CD14-positive monocyte (primary cell): ENCODE measurements at regions not wholly inside any gene's neighbourhood (a gene's known extent, or its start where the extent isn't known, plus 50 kb on each side); places are given as distances from the start of the nearest gene placed in this dataset.

Experiments used
- DNase-seq, 3 donors: peaks; one replicate each; pipeline ENCODE4 v3.0.0-alpha.2; 2011 to 2022
- H2AFZ ChIP-seq: 2 replicates; pipeline ENCODE4 v1.6.0; 2012; ENCODE audit warnings: mild to moderate bottlenecking, low read depth, low read length, inconsistent platforms; ENCODE audit not compliant: insufficient read depth, poor library complexity, severe bottlenecking
- H3K27ac ChIP-seq, 2 donors: 1 replicate in 1 of 2; 2 replicates in 1 of 2; pipeline ENCODE4 v1.5.1; 2012 to 2013; ENCODE audit warnings: low read length in 2 of 2, control low read depth in 1 of 2, inconsistent platforms in 1 of 2, low read depth in 1 of 2, mild to moderate bottlenecking in 1 of 2
- H3K27me3 ChIP-seq, 2 donors: one replicate each; pipeline versions ENCODE4 v1.6.0 to v1.6.1; 2011 to 2013; ENCODE audit warnings: low read length in 2 of 2; ENCODE audit not compliant: control insufficient read depth in 2 of 2, insufficient read depth in 2 of 2
- H3K36me3 ChIP-seq, 2 donors: replicated peaks in 1 of 2; 1 replicate in 1 of 2; 2 replicates in 1 of 2; pipeline versions ENCODE4 v1.5.1 to v1.6.1; 2012 to 2013; ENCODE audit warnings: low read length in 2 of 2, control low read depth in 1 of 2, inconsistent platforms in 1 of 2, mild to moderate bottlenecking in 1 of 2; ENCODE audit not compliant: insufficient read depth in 2 of 2, control insufficient read depth in 1 of 2
- H3K4me1 ChIP-seq, 2 donors: 1 replicate in 1 of 2; 2 replicates in 1 of 2; pipeline versions ENCODE4 v1.5.1 to v1.6.1; 2012 to 2013; ENCODE audit warnings: low read length in 2 of 2, control low read depth in 1 of 2, inconsistent platforms in 1 of 2, mild to moderate bottlenecking in 1 of 2, moderate library complexity in 1 of 2; ENCODE audit not compliant: insufficient read depth in 2 of 2, control insufficient read depth in 1 of 2
- H3K4me2 ChIP-seq: replicated peaks from 2 replicates; pipeline ENCODE3; 2012; ENCODE audit warnings: low read length, moderate library complexity, mild to moderate bottlenecking; ENCODE audit not compliant: poor library complexity, severe bottlenecking; ENCODE audit errors: extremely low read depth
- H3K4me3 ChIP-seq, 3 experiments: fragments of 200-600 bp in 1 of 3; sonication (generic) in 1 of 3; replicated peaks in 1 of 3; 1 replicate in 2 of 3; 2 replicates in 1 of 3; pipeline ENCODE4 v1.5.1; 2011 to 2013; ENCODE audit warnings: low read length in 3 of 3, mild to moderate bottlenecking in 3 of 3, control low read depth in 2 of 3, low read depth in 2 of 3, inconsistent platforms in 1 of 3, moderate library complexity in 1 of 3
- H3K79me2 ChIP-seq: 2 replicates; pipeline ENCODE4 v1.6.0; 2012; ENCODE audit warnings: mild to moderate bottlenecking, control low read depth, inconsistent platforms, low read length, moderate library complexity; ENCODE audit not compliant: insufficient read depth
- H3K9ac ChIP-seq: 2 replicates; pipeline ENCODE4 v1.6.0; 2017; ENCODE audit warnings: low read length, mild to moderate bottlenecking; ENCODE audit not compliant: insufficient read depth, poor library complexity, severe bottlenecking
- H3K9me3 ChIP-seq, 2 donors: replicated peaks in 1 of 2; 1 replicate in 1 of 2; 2 replicates in 1 of 2; pipeline versions ENCODE4 v1.5.1 to v1.6.1; 2012 to 2013; ENCODE audit warnings: low read length in 2 of 2, control low read depth in 1 of 2; ENCODE audit not compliant: control insufficient read depth in 1 of 2, insufficient read depth in 1 of 2
- H4K20me1 ChIP-seq: 2 replicates; pipeline ENCODE4 v1.6.0; 2012; ENCODE audit warnings: mild to moderate bottlenecking, low read length, control low read depth, moderate library complexity; ENCODE audit not compliant: insufficient read depth
- H3K27ac Mint-ChIP-seq, 7 donors: one replicate each; pipeline ENCODE4 v1.8.0; 2020; ENCODE audit warnings: mild to moderate bottlenecking in 7 of 7, mixed read lengths in 7 of 7, moderate library complexity in 6 of 7, inconsistent platforms in 2 of 7
- H3K27me3 Mint-ChIP-seq, 3 donors: one replicate each; pipeline ENCODE4 v1.8.0; 2021 to 2022; ENCODE audit warnings: low read depth in 3 of 3, mild to moderate bottlenecking in 3 of 3, mixed read lengths in 3 of 3, moderate library complexity in 3 of 3, inconsistent platforms in 1 of 3
- H3K36me3 Mint-ChIP-seq, 2 donors: one replicate each; pipeline ENCODE4 v1.8.0; 2020; ENCODE audit warnings: mixed read lengths in 2 of 2, inconsistent platforms in 1 of 2, mild to moderate bottlenecking in 1 of 2
- H3K4me1 Mint-ChIP-seq: one replicate; pipeline ENCODE4 v1.8.0; 2020; ENCODE audit warnings: mild to moderate bottlenecking, mixed read lengths
- H3K4me3 Mint-ChIP-seq, 2 donors: one replicate each; pipeline ENCODE4 v1.8.0; 2020; ENCODE audit warnings: mild to moderate bottlenecking in 2 of 2, mixed read lengths in 2 of 2, moderate library complexity in 1 of 2
- H3K9me3 Mint-ChIP-seq, 7 donors: one replicate each; pipeline ENCODE4 v1.8.0; 2020 to 2022; ENCODE audit warnings: mixed read lengths in 7 of 7, mild to moderate bottlenecking in 6 of 7, moderate library complexity in 6 of 7, inconsistent platforms in 2 of 7
- CTCF ChIP-seq: fragments of 200-600 bp; IDR thresholded peaks from one replicate; pipeline ENCODE4 v1.8.0; 2022; ENCODE audit warnings: antibody characterized with exemption, mild to moderate bottlenecking
- WGBS: methylation state at CpG from one replicate; pipeline ENCODE4 v1.1.5; 2013; ENCODE audit warnings: missing lambda C conversion rate; ENCODE audit not compliant: insufficient coverage; 5-methylcytosine and 5-hydroxymethylcytosine counted together
- intact Hi-C, 2 donors: fragments of 100-400 bp; cut with micrococcal nuclease; formaldehyde crosslinking; loops; one replicate each; pipeline versions ENCODE4 v1.15.0 to v1.15.1; 2023

DNA sequence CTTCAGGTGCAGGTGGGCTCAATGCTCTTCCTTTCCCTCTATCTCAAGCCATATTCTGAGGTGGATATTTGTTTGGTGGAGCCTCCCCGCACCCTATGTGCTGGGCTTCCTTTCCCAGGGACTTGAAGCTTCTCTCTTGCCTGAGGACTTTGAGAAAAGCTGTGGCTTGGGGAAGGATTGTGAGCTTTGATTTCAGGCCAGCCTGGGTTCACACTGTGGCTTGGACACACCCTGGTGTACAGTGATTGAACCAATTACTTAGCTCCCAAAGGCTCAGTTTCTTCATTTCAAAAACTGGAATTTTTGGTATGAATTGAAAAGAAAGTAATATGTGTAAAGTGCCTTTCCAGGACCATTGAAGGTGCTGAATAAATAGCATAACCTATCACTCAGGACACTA, 224.5 kb upstream of the GLI3 start:
- Histone ChIP-seq H3K27ac (no peak overlapping the region), H3K27me3 (no peaks in the 10 kb centered on the region), H3K36me3 (no peaks in the 10 kb centered on the region), H3K4me1 (no peaks in the 10 kb centered on the region), H3K4me3 (no peak overlapping the region), H4K20me1 (no peaks in the 10 kb centered on the region), H3K4me2 (no peak overlapping the region), H3K9me3 (no peaks in the 10 kb centered on the region), H3K9ac (no peak overlapping the region), H2AFZ (no peak overlapping the region), H3K79me2 (no peaks in the 10 kb centered on the region)
- Mint-ChIP-seq H3K4me1 (no peaks in the 10 kb centered on the region), H3K27me3 (peaks cover 0 to 7% (median 2%) of the 10 kb centered on the region in 3 donors), H3K27ac (no peak overlapping the region), H3K9me3 (peaks cover 0 to 4% (median 2%) of the 10 kb centered on the region in 7 donors), H3K4me3 (no peak overlapping the region), H3K36me3 (no peaks in the 10 kb centered on the region)
- no peak for DNase-seq
- intact Hi-C loops = no loop called here
- WGBS = 100% methylated on average over 1 of the region's 1 CpG
- no peak for TF ChIP-seq CTCF

DNA sequence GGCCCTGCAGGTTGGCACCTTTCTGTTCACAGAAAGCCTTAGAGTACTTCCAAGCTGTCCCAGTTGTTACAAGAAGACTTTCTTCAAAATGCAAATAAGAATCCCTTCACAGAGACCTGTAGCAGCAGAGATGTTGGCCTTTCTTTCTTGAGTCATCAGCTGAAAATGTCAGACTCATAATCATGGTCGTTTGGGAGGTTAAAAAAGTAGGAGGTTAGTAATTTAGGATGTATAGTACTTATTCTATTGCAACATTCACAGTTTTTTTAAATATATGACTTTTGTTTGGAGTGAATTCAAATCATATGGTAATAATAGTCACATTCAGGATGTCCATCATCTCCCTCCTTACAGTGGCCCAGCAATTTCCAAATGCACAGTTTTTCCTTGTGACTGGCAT, 223.9 kb upstream of the GLI3 start:
- Mint-ChIP-seq H3K4me3 (no peak overlapping the region), H3K27me3 (peaks cover 0 to 7% (median 2%) of the 10 kb centered on the region in 3 donors), H3K9me3 (peaks cover 0 to 4% (median 0%) of the 10 kb centered on the region in 7 donors), H3K4me1 (no peaks in the 10 kb centered on the region), H3K27ac (no peak overlapping the region), H3K36me3 (no peaks in the 10 kb centered on the region)
- Histone ChIP-seq H4K20me1 (no peaks in the 10 kb centered on the region), H3K27me3 (no peaks in the 10 kb centered on the region), H3K4me3 (no peak overlapping the region), H3K79me2 (no peaks in the 10 kb centered on the region), H3K36me3 (no peaks in the 10 kb centered on the region), H3K4me2 (no peak overlapping the region), H3K4me1 (no peaks in the 10 kb centered on the region), H3K9ac (no peak overlapping the region), H3K9me3 (no peaks in the 10 kb centered on the region), H3K27ac (no peak overlapping the region), H2AFZ (no peak overlapping the region)
- intact Hi-C loops = no loop called here
- no peak for DNase-seq
- TF ChIP-seq CTCF = no peak
- WGBS = no CpG with 5 or more reads among the region's 1 CpG
